ENCODE measurements at regions not wholly inside any gene's neighbourhood (a gene's known extent, or its start where the extent isn't known, plus 50 kb on each side); places are given as distances from the start of the nearest gene placed in this dataset.

DNA sequence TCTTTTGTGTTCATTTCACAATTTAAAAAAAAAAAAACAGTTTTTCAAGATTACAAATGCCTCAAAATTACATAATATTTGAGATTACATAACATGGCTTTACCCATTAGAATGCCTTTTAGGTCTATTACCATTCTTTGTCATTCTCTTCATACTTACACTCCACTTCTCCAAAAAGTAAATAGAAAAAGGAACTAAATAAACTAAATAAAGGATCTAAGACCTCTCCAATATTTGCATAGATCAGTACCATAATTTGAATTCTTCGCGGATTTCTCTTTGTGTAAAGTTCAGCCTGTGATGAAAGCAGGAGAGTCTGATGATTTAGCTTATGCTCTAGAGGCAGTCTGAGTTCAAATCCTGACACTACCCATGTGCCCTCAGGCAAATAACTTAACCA, 56.4 kb upstream of the C1GALT1 start:
- TF ChIP-seq, protein P1, sequence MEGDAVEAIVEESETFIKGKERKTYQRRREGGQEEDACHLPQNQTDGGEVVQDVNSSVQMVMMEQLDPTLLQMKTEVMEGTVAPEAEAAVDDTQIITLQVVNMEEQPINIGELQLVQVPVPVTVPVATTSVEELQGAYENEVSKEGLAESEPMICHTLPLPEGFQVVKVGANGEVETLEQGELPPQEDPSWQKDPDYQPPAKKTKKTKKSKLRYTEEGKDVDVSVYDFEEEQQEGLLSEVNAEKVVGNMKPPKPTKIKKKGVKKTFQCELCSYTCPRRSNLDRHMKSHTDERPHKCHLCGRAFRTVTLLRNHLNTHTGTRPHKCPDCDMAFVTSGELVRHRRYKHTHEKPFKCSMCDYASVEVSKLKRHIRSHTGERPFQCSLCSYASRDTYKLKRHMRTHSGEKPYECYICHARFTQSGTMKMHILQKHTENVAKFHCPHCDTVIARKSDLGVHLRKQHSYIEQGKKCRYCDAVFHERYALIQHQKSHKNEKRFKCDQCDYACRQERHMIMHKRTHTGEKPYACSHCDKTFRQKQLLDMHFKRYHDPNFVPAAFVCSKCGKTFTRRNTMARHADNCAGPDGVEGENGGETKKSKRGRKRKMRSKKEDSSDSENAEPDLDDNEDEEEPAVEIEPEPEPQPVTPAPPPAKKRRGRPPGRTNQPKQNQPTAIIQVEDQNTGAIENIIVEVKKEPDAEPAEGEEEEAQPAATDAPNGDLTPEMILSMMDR (IDR thresholded peaks at IDR 0.05; ENCODE audit: low read length, missing control alignments): no peak
- no peak for DNase-seq (ENCODE audit: low read depth)
- no peak overlapping the region for H3K4me3 ChIP-seq (replicated peaks; ENCODE audit: low read depth, low read length)

DNA sequence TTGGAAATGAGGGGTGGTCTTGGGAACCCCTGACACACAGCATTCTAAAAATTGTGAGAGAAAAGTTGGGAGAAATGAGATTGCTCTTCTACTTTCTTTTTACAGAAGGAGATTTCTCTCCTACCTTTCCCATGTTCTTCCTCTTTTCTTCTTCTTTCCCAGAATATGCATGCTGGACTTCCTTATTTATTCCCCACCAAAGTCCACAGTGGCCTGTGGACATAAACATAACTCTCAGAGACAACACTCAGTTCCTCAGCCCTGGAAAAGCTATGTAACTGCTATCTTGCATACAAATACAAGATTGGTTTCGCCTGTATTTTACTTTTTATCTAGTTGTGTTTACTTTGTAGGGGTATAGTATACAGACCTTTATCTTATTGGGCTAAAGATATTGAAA, 54.6 kb upstream of the C1GALT1 start:
- TF ChIP-seq, protein P1 (IDR thresholded peaks at IDR 0.05; ENCODE audit: low read length, missing control alignments): no peak
- no peak overlapping the region for H3K4me3 ChIP-seq (replicated peaks; ENCODE audit: low read depth, low read length)
- no peak for DNase-seq (ENCODE audit: low read depth)

DNA sequence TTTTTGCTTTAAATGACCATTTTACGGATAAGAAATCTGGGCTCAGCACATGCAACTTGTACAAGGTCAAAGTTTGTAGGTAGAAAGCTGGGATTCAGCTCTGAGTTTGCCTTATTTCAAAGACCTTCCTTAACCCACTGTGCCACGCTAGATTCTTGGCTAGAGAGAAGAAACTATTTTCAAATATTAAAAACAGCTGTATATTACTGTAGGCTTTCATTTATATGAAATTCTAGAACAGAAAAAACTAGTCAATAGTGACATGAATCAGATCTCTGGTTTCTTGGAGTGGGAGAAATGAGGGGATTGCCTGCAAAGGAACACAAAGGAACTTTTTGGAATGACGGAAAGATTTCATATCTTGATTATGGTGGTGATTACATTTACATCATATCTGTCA, 53.0 kb upstream of the C1GALT1 start:
- TF ChIP-seq, protein P1 (IDR thresholded peaks at IDR 0.05; ENCODE audit: low read length, missing control alignments): no peak
- no peak for DNase-seq (ENCODE audit: low read depth)
- no peak overlapping the region for H3K4me3 ChIP-seq (replicated peaks; ENCODE audit: low read depth, low read length)

DNA sequence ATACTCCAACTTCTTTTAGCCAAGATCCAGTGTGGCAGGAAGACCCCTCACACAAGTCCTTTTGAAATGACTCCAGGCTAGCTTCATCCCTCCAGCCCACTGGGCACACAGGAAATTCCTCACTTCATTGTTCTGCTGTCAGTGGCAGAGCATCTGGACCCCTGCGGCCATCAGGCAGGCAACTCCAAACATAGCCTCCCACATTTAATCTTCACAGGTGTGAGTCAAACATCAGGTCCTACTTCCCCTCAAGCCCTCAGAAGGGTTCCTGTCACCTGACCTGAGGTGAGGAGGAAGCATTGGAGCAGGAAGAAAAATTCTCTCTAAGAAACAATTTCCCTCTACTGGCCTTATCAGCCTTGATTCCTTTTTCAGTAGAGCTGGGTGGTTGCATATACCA, 51.1 kb upstream of the C1GALT1 start:
- no peak for DNase-seq (ENCODE audit: low read depth)
- H3K4me3 ChIP-seq (replicated peaks; ENCODE audit: low read depth, low read length): no peak overlapping the region
- TF ChIP-seq, protein P1 (IDR thresholded peaks at IDR 0.05; ENCODE audit: low read length, missing control alignments): no peak

Data from fibroblast of pulmonary artery (primary cell).